ENCODE measurements at regions not wholly inside any gene's neighbourhood (a gene's known extent, or its start where the extent isn't known, plus 50 kb on each side); places are given as distances from the start of the nearest gene placed in this dataset.

- TF ChIP-seq, protein P1, sequence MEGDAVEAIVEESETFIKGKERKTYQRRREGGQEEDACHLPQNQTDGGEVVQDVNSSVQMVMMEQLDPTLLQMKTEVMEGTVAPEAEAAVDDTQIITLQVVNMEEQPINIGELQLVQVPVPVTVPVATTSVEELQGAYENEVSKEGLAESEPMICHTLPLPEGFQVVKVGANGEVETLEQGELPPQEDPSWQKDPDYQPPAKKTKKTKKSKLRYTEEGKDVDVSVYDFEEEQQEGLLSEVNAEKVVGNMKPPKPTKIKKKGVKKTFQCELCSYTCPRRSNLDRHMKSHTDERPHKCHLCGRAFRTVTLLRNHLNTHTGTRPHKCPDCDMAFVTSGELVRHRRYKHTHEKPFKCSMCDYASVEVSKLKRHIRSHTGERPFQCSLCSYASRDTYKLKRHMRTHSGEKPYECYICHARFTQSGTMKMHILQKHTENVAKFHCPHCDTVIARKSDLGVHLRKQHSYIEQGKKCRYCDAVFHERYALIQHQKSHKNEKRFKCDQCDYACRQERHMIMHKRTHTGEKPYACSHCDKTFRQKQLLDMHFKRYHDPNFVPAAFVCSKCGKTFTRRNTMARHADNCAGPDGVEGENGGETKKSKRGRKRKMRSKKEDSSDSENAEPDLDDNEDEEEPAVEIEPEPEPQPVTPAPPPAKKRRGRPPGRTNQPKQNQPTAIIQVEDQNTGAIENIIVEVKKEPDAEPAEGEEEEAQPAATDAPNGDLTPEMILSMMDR (tag by site-specific recombination; IDR thresholded peaks at IDR 0.05), result no peak
- TF ChIP-seq ZNF449 (tag by site-specific recombination; IDR thresholded peaks at IDR 0.05), result no peak
- TF ChIP-seq ZNF311 (tag by site-specific recombination; IDR thresholded peaks at IDR 0.05; ENCODE audit: borderline replicate concordance), result no peak
- no peak for TF ChIP-seq ZNF114 (tag by site-specific recombination; IDR thresholded peaks at IDR 0.05)
- no peak for TF ChIP-seq ZNF169 (tag by site-specific recombination; IDR thresholded peaks at IDR 0.05)
- TF ChIP-seq, protein P2, sequence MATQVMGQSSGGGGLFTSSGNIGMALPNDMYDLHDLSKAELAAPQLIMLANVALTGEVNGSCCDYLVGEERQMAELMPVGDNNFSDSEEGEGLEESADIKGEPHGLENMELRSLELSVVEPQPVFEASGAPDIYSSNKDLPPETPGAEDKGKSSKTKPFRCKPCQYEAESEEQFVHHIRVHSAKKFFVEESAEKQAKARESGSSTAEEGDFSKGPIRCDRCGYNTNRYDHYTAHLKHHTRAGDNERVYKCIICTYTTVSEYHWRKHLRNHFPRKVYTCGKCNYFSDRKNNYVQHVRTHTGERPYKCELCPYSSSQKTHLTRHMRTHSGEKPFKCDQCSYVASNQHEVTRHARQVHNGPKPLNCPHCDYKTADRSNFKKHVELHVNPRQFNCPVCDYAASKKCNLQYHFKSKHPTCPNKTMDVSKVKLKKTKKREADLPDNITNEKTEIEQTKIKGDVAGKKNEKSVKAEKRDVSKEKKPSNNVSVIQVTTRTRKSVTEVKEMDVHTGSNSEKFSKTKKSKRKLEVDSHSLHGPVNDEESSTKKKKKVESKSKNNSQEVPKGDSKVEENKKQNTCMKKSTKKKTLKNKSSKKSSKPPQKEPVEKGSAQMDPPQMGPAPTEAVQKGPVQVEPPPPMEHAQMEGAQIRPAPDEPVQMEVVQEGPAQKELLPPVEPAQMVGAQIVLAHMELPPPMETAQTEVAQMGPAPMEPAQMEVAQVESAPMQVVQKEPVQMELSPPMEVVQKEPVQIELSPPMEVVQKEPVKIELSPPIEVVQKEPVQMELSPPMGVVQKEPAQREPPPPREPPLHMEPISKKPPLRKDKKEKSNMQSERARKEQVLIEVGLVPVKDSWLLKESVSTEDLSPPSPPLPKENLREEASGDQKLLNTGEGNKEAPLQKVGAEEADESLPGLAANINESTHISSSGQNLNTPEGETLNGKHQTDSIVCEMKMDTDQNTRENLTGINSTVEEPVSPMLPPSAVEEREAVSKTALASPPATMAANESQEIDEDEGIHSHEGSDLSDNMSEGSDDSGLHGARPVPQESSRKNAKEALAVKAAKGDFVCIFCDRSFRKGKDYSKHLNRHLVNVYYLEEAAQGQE (tag by site-specific recombination; IDR thresholded peaks at IDR 0.05), result no peak
Observed at GRCh38 chr9:129408535-129409215, 212.2 kb downstream of the C9orf50 start.
